NCI-H2107 treated with DMSO at 0.1 percent for 48 hours (cell line): ENCODE measurements at regions not wholly inside any gene's neighbourhood (a gene's known extent, or its start where the extent isn't known, plus 50 kb on each side); places are given as distances from the start of the nearest gene placed in this dataset.

Experiments used
- DNase-seq: peaks from one replicate; lab custom pipeline; 2025; ENCODE audit not compliant: unreplicated experiment; lab: John Stamatoyannopoulos, UW

GRCh38 chr21:35222541-35222941 is 173.4 kb upstream of the RUNX1 start:
- DNase-seq: no peak

- DNase-seq: no peak
These were observed 172.9 kb upstream of the RUNX1 start for GRCh38 chr21:35222021-35222420.

GRCh38 chr21:35220301-35220700 is 171.2 kb upstream of the RUNX1 start:
- DNase-seq: no peak

GRCh38 chr21:35219719-35220118 is 170.6 kb upstream of the RUNX1 start:
- DNase-seq: no peak

- DNase-seq: no peak
These were observed 170.2 kb upstream of the RUNX1 start for GRCh38 chr21:35219291-35219690.

GRCh38 chr21:35217504-35218060 is 168.5 kb upstream of the RUNX1 start:
- DNase-seq: no peak

- DNase-seq: no peak
These were observed 167.9 kb upstream of the RUNX1 start for GRCh38 chr21:35216996-35217395.

GRCh38 chr21:35215870-35216269 is 166.8 kb upstream of the RUNX1 start:
- no peak for DNase-seq

- DNase-seq: no peak
These were observed 163.5 kb upstream of the RUNX1 start for GRCh38 chr21:35212393-35213127.

- no peak for DNase-seq
These were observed 162.7 kb upstream of the RUNX1 start for GRCh38 chr21:35211782-35212181.

- no peak for DNase-seq
These were observed 161.0 kb upstream of the RUNX1 start for GRCh38 chr21:35210093-35210492.

GRCh38 chr21:35208810-35209517 is 159.9 kb upstream of the RUNX1 start:
- DNase-seq: no peak

GRCh38 chr21:35208104-35208503 is 159.0 kb upstream of the RUNX1 start:
- no peak for DNase-seq

- DNase-seq: no peak
These were observed 158.2 kb upstream of the RUNX1 start for GRCh38 chr21:35207322-35207721.

- DNase-seq: no peak
These were observed 157.3 kb upstream of the RUNX1 start for GRCh38 chr21:35206141-35207125.

- no peak for DNase-seq
These were observed 155.9 kb upstream of the RUNX1 start for GRCh38 chr21:35204850-35205541.

GRCh38 chr21:35204125-35204524 is 155.0 kb upstream of the RUNX1 start:
- DNase-seq: no peak

- no peak for DNase-seq
These were observed 154.2 kb upstream of the RUNX1 start for GRCh38 chr21:35203093-35203977.

GRCh38 chr21:35202431-35202830 is 153.3 kb upstream of the RUNX1 start:
- DNase-seq: no peak

- DNase-seq: no peak
These were observed 152.7 kb upstream of the RUNX1 start for GRCh38 chr21:35201799-35202198.
